ENCODE measurements at regions not wholly inside any gene's neighbourhood (a gene's known extent, or its start where the extent isn't known, plus 50 kb on each side); places are given as distances from the start of the nearest gene placed in this dataset.

DNA sequence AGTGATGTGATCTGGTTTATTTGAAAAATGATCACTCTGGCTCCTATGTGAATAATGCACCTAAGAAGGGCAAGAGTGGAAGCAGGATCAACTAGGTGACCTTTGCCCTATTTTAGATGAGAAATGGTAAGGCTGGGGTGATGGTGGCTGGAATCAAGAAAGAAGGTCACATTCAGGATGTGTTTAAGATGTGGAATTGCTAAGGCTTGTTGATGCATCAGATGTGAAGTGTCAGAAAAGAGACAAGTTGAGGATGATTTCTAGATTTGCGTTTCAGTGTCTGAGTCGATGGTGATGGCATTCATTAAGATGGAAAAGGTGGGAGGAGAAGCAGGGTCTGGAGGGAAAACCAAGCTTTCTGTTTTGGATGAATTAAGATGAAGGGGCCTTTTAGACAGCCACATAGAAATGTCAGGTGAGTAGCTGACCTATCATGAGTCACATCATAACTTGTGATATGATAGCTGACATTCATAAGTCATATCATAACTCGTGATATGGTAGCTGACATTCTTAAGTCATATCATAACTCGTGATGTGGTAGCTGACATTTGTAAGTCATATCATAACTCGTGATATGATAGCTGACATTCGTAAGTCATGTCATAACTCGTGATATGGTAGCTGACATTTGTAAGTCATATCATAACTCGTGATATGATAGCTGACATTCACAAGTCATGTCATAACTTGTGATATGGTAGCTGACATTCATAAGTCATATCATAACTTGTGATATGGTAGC, 101.2 kb upstream of the SEC11C start:
- TF ChIP-seq, protein P1, sequence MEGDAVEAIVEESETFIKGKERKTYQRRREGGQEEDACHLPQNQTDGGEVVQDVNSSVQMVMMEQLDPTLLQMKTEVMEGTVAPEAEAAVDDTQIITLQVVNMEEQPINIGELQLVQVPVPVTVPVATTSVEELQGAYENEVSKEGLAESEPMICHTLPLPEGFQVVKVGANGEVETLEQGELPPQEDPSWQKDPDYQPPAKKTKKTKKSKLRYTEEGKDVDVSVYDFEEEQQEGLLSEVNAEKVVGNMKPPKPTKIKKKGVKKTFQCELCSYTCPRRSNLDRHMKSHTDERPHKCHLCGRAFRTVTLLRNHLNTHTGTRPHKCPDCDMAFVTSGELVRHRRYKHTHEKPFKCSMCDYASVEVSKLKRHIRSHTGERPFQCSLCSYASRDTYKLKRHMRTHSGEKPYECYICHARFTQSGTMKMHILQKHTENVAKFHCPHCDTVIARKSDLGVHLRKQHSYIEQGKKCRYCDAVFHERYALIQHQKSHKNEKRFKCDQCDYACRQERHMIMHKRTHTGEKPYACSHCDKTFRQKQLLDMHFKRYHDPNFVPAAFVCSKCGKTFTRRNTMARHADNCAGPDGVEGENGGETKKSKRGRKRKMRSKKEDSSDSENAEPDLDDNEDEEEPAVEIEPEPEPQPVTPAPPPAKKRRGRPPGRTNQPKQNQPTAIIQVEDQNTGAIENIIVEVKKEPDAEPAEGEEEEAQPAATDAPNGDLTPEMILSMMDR (conservative IDR thresholded peaks at IDR 0.05; ENCODE audit: low read length) = no peak
- TF ChIP-seq EZH2phosphoT487 (IDR thresholded peaks at IDR 0.05; ENCODE audit: borderline replicate concordance) = no peak

Data from Loucy (cell line).